Midbrain (tissue), 1 donor: ENCODE measurements at regions not wholly inside any gene's neighbourhood (a gene's known extent, or its start where the extent isn't known, plus 50 kb on each side); places are given as distances from the start of the nearest gene placed in this dataset.

Experiments
- DNase-seq: peaks from one replicate; lab custom pipeline; 2025; lab: John Stamatoyannopoulos, UW

GRCh38 chr1:57724535-57724934 lies 300.7 kb upstream of the DAB1 start:
- DNase-seq = no peak

- no peak for DNase-seq
Measured at GRCh38 chr1:57722285-57722978, 298.6 kb upstream of the DAB1 start.

GRCh38 chr1:57721001-57721400 lies 297.1 kb upstream of the DAB1 start:
- DNase-seq = no peak

GRCh38 chr1:57719274-57719673 lies 295.4 kb upstream of the DAB1 start:
- DNase-seq = no peak

GRCh38 chr1:57713501-57713900 lies 289.6 kb upstream of the DAB1 start:
- DNase-seq = no peak

GRCh38 chr1:57712846-57713245 lies 289.0 kb upstream of the DAB1 start:
- no peak for DNase-seq

GRCh38 chr1:57711326-57711725 lies 287.5 kb upstream of the DAB1 start:
- DNase-seq = no peak

GRCh38 chr1:57707631-57708030 lies 283.8 kb upstream of the DAB1 start:
- no peak for DNase-seq

GRCh38 chr1:57704811-57705210 lies 281.0 kb upstream of the DAB1 start:
- no peak for DNase-seq

- DNase-seq = no peak
Measured at GRCh38 chr1:57704231-57704630, 280.4 kb upstream of the DAB1 start.

GRCh38 chr1:57696904-57697303 lies 273.0 kb upstream of the DAB1 start:
- DNase-seq = no peak

- DNase-seq = no peak
Measured at GRCh38 chr1:57696043-57696442, 272.2 kb upstream of the DAB1 start.

GRCh38 chr1:57686306-57686705 lies 262.4 kb upstream of the DAB1 start:
- DNase-seq = no peak

- no peak for DNase-seq
Measured at GRCh38 chr1:57683037-57683942, 259.4 kb upstream of the DAB1 start.

GRCh38 chr1:57678138-57678537 lies 254.3 kb upstream of the DAB1 start:
- DNase-seq = no peak

GRCh38 chr1:57675776-57676175 lies 251.9 kb upstream of the DAB1 start:
- no peak for DNase-seq

GRCh38 chr1:57674801-57675200 lies 250.9 kb upstream of the DAB1 start:
- DNase-seq = no peak

GRCh38 chr1:57672346-57673140 lies 248.7 kb upstream of the DAB1 start:
- DNase-seq = no peak

GRCh38 chr1:57671750-57672149 lies 247.9 kb upstream of the DAB1 start:
- DNase-seq = no peak

- no peak for DNase-seq
Measured at GRCh38 chr1:57659804-57660203, 235.9 kb upstream of the DAB1 start.

GRCh38 chr1:57655161-57655560 lies 231.3 kb upstream of the DAB1 start:
- no peak for DNase-seq

- no peak for DNase-seq
Measured at GRCh38 chr1:57644667-57645066, 220.8 kb upstream of the DAB1 start.

GRCh38 chr1:57638239-57638638 lies 214.4 kb upstream of the DAB1 start:
- DNase-seq = no peak
